Prostate gland (tissue), 2 donors: ENCODE measurements at regions not wholly inside any gene's neighbourhood (a gene's known extent, or its start where the extent isn't known, plus 50 kb on each side); places are given as distances from the start of the nearest gene placed in this dataset.

Experiments
- DNase-seq: peaks from one replicate; pipeline ENCODE4 v3.0.0-alpha.2; 2019; ENCODE audit warnings: low spot score
- H3K27ac ChIP-seq, 2 donors: fragments of 200-600 bp; sonication (generic); 2 replicates each; pipeline ENCODE4 v1.5.1; 2017 to 2019
- H3K27me3 ChIP-seq: fragments of 200-600 bp; sonication (generic); replicated peaks from 2 replicates; pipeline ENCODE4 v1.5.1; 2019; ENCODE audit not compliant: insufficient read depth
- H3K36me3 ChIP-seq, 2 donors: fragments of 200-600 bp; sonication (generic); 1 replicate in 1 of 2; 2 replicates in 1 of 2; pipeline versions ENCODE4 v1.5.1 to v1.8.1; 2017 to 2019
- H3K4me1 ChIP-seq: fragments of 200-600 bp; sonication (generic); replicated peaks from 2 replicates; pipeline ENCODE4 v1.5.1; 2019
- H3K4me3 ChIP-seq, 2 donors: fragments of 200-600 bp; sonication (generic); 2 replicates each; pipeline ENCODE4 v1.5.1; 2017 to 2019
- H3K9me3 ChIP-seq: fragments of 200-600 bp; sonication (generic); 2 replicates; pipeline ENCODE4 v1.5.1; 2017
- CTCF ChIP-seq, 4 experiments: fragments of 200-600 bp in 2 of 4; fragments of 450-650 bp in 2 of 4; sonication (generic) in 2 of 4; IDR thresholded peaks; 1 replicate in 3 of 4; 2 replicates in 1 of 4; pipeline ENCODE4 v1.5.1; 2016 to 2019; ENCODE audit warnings: antibody characterized with exemption in 4 of 4, mild to moderate bottlenecking in 2 of 4, moderate library complexity in 2 of 4
- POLR2A ChIP-seq: fragments of 450-650 bp; IDR thresholded peaks from one replicate; pipeline ENCODE4 v1.6.1; 2016; ENCODE audit warnings: antibody characterized with exemption, mild to moderate bottlenecking
- POLR2AphosphoS5 ChIP-seq: sonication (generic); formaldehyde crosslinking; IDR thresholded peaks from one replicate; pipeline ENCODE4 v1.6.1; 2017; ENCODE audit warnings: antibody characterized with exemption
- WGBS: methylation state at CpG from one replicate; pipeline ENCODE4 v1.1.5; 2018; 5-methylcytosine and 5-hydroxymethylcytosine counted together
- intact Hi-C: fragments of 100-400 bp; cut with DNase I; formaldehyde crosslinking; loops from one replicate; pipeline ENCODE4 v1.14.2; 2022

GRCh38 chr4:55238407-55238806 is 107.6 kb upstream of the SRD5A3 start:
- WGBS: 94% methylated on average over 2 of the region's 2 CpGs
- TF ChIP-seq POLR2A: no peak
- TF ChIP-seq POLR2AphosphoS5: no peak
- TF ChIP-seq CTCF (IDR thresholded peaks at IDR 0.05): no peak
- intact Hi-C loops: no loop called here
- no peak for DNase-seq
- Histone ChIP-seq H3K36me3 (no peaks in the 10 kb centered on the region), H3K27me3 (no peaks in the 10 kb centered on the region), H3K9me3 (no peaks in the 10 kb centered on the region), H3K4me1 (no peaks in the 10 kb centered on the region), H3K4me3 (no peak overlapping the region), H3K27ac (no peak overlapping the region)

GRCh38 chr4:55241461-55241860 is 104.6 kb upstream of the SRD5A3 start:
- H3K27me3 ChIP-seq: no peaks in the 10 kb centered on the region
- no peak for DNase-seq
- no peak overlapping the region for H3K4me3 ChIP-seq
- H3K36me3 ChIP-seq: no peaks in the 10 kb centered on the region
- H3K4me1 ChIP-seq: no peaks in the 10 kb centered on the region
- TF ChIP-seq POLR2AphosphoS5 (no peak), POLR2A (no peak), CTCF (IDR thresholded peaks at IDR 0.05) (no peak)
- intact Hi-C loops: no loop called here
- 69% methylated on average over 12 of the region's 14 CpGs for WGBS
- H3K27ac ChIP-seq: no peak overlapping the region
- H3K9me3 ChIP-seq: no peaks in the 10 kb centered on the region

- Histone ChIP-seq H3K36me3 (no peaks in the 10 kb centered on the region), H3K9me3 (no peaks in the 10 kb centered on the region), H3K4me1 (no peaks in the 10 kb centered on the region), H3K4me3 (no peak overlapping the region), H3K27me3 (no peaks in the 10 kb centered on the region), H3K27ac (no peak overlapping the region)
- intact Hi-C loops: no loop called here
- TF ChIP-seq CTCF (IDR thresholded peaks at IDR 0.05): no peak
- no peak for TF ChIP-seq POLR2AphosphoS5
- no peak for TF ChIP-seq POLR2A
- no peak for DNase-seq
- WGBS: 90% methylated on average over 4 of the region's 4 CpGs
Observed at GRCh38 chr4:55242506-55242905, 103.5 kb upstream of the SRD5A3 start.

GRCh38 chr4:55247521-55247920 is 98.5 kb upstream of the SRD5A3 start:
- 91% methylated on average over 5 of the region's 5 CpGs for WGBS
- no peak for DNase-seq
- no peaks in the 10 kb centered on the region for H3K9me3 ChIP-seq
- no peak for TF ChIP-seq CTCF (IDR thresholded peaks at IDR 0.05)
- no peak for TF ChIP-seq POLR2A
- no peak for TF ChIP-seq POLR2AphosphoS5
- H3K27ac ChIP-seq: no peak overlapping the region
- H3K4me1 ChIP-seq: no peaks in the 10 kb centered on the region
- intact Hi-C loops: no loop called here
- no peak overlapping the region for H3K4me3 ChIP-seq
- no peaks in the 10 kb centered on the region for H3K36me3 ChIP-seq
- no peaks in the 10 kb centered on the region for H3K27me3 ChIP-seq

- WGBS: 74% methylated on average over 6 of the region's 6 CpGs
- H3K9me3 ChIP-seq: no peaks in the 10 kb centered on the region
- intact Hi-C loops: no loop called here
- H3K4me3 ChIP-seq: no peak overlapping the region
- no peak for TF ChIP-seq CTCF (IDR thresholded peaks at IDR 0.05)
- TF ChIP-seq POLR2AphosphoS5: no peak
- no peak for TF ChIP-seq POLR2A
- no peaks in the 10 kb centered on the region for H3K4me1 ChIP-seq
- DNase-seq: no peak
- no peak overlapping the region for H3K27ac ChIP-seq
- H3K27me3 ChIP-seq: no peaks in the 10 kb centered on the region
- H3K36me3 ChIP-seq: no peaks in the 10 kb centered on the region
Observed at GRCh38 chr4:55248756-55249155, 97.3 kb upstream of the SRD5A3 start.
